ENCODE measurements at regions not wholly inside any gene's neighbourhood (a gene's known extent, or its start where the extent isn't known, plus 50 kb on each side); places are given as distances from the start of the nearest gene placed in this dataset.

GRCh38 chr21:32090956-32091355 is 187.9 kb downstream of the MIS18A start:
- Histone ChIP-seq H3K23me2 (ENCODE audit: insufficient read length, low read depth, low read length, poor library complexity, severe bottlenecking) (no peaks in the 10 kb centered on the region), H2BK12ac (ENCODE audit: insufficient read length, low read depth, low read length) (no peak overlapping the region), H3K4ac (ENCODE audit: low read depth, low read length) (no peak overlapping the region), H2BK120ac (ENCODE audit: low read depth, low read length, poor library complexity, severe bottlenecking) (no peak overlapping the region), H3K27ac (ENCODE audit: insufficient read length, low read depth, low read length) (no peak overlapping the region), H3K18ac (ENCODE audit: insufficient read length, low read depth, low read length) (no peak overlapping the region), H3K56ac (ENCODE audit: insufficient read length, low read depth, low read length) (no peak overlapping the region), H2BK5ac (ENCODE audit: insufficient read length, low read length) (no peak overlapping the region), H3K9me3 (ENCODE audit: control insufficient read depth, low read depth, low read length) (no peaks in the 10 kb centered on the region), H3K23ac (ENCODE audit: insufficient read length, low read depth, low read length) (no peak overlapping the region), H3K9ac (ENCODE audit: extremely low read depth, insufficient read length, low read length) (no peak overlapping the region), H2BK20ac (ENCODE audit: low read depth, low read length, poor library complexity, severe bottlenecking) (no peak overlapping the region), H3K4me2 (ENCODE audit: insufficient read depth, insufficient read length, low read length) (no peak overlapping the region), H2BK15ac (ENCODE audit: low read depth, low read length) (no peak overlapping the region), H2AK5ac (ENCODE audit: insufficient read length, low read length) (no peak overlapping the region), H3K4me1 (ENCODE audit: insufficient read depth, low read length) (no peaks in the 10 kb centered on the region), H2AFZ (ENCODE audit: low read length) (no peak overlapping the region), H4K5ac (ENCODE audit: insufficient read length, low read depth, low read length) (no peak overlapping the region), H4K20me1 (ENCODE audit: control insufficient read depth, insufficient read depth, insufficient read length) (no peaks in the 10 kb centered on the region), H4K91ac (ENCODE audit: insufficient read length, low read depth, low read length) (no peak overlapping the region), H3K14ac (ENCODE audit: insufficient read depth, low read length) (no peak overlapping the region), H3K27me3 (ENCODE audit: insufficient read depth, low read length) (no peaks in the 10 kb centered on the region), H4K8ac (replicated peaks; ENCODE audit: insufficient read length, low read depth, low read length) (no peak overlapping the region), H3T11ph (ENCODE audit: low read length) (no peak overlapping the region), H3K79me1 (ENCODE audit: insufficient read depth, low read depth, low read length, poor library complexity, severe bottlenecking) (no peaks in the 10 kb centered on the region), H3K79me2 (ENCODE audit: insufficient read depth, low read length) (no peaks in the 10 kb centered on the region)
- H3K4me3 Mint-ChIP-seq: no peak overlapping the region
- H3K9me3 Mint-ChIP-seq: peaks cover 5% of the 10 kb centered on the region in 2 experiments
- H3K4me1 Mint-ChIP-seq: peaks cover 2 to 4% of the 10 kb centered on the region in 2 experiments
- peaks cover 0 to 3% (median 2%) of the 10 kb centered on the region in 3 experiments; a peak in 2 of 7 replicates for H3K36me3 Mint-ChIP-seq (ENCODE audit: insufficient read depth in 1 of 3, low read depth in 3 of 3)
- TF ChIP-seq CTCF (conservative IDR thresholded peaks at IDR 0.05): no peak
- no peak for DNase-seq
- no CpG with 5 or more reads among the region's 3 CpGs for WGBS (ENCODE audit: extremely low coverage, insufficient read length, low lambda C conversion rate)
- H3K27ac Mint-ChIP-seq: no peak overlapping the region
- peaks cover 7% of the 10 kb centered on the region for H3K27me3 Mint-ChIP-seq (ENCODE audit: low read depth)
